ENCODE measurements at regions not wholly inside any gene's neighbourhood (a gene's known extent, or its start where the extent isn't known, plus 50 kb on each side); places are given as distances from the start of the nearest gene placed in this dataset.
"Not testable (repeated sequence)": the region's sequence is repeated elsewhere in the genome, so short reads cannot be mapped to it uniquely, and the experiment has no call there.

DNA sequence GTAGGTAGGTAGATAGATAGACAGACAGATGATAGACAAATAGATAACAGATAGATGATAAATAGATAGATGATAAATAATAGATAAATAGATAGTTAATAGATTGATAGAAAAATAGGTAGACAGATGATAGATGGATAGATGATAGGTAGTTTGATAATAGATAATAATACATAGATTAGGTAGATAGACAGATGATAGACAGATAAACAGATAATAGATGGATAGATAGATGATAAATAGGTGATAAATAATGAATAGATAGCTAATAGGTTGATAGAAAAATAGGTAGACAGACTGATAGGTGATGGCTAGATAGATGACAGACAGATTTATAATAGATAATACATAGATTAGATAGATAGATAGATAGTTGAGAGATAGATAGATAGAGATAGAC lies 350.5 kb upstream of the DPP6 start:
- TF ChIP-seq, protein P1, sequence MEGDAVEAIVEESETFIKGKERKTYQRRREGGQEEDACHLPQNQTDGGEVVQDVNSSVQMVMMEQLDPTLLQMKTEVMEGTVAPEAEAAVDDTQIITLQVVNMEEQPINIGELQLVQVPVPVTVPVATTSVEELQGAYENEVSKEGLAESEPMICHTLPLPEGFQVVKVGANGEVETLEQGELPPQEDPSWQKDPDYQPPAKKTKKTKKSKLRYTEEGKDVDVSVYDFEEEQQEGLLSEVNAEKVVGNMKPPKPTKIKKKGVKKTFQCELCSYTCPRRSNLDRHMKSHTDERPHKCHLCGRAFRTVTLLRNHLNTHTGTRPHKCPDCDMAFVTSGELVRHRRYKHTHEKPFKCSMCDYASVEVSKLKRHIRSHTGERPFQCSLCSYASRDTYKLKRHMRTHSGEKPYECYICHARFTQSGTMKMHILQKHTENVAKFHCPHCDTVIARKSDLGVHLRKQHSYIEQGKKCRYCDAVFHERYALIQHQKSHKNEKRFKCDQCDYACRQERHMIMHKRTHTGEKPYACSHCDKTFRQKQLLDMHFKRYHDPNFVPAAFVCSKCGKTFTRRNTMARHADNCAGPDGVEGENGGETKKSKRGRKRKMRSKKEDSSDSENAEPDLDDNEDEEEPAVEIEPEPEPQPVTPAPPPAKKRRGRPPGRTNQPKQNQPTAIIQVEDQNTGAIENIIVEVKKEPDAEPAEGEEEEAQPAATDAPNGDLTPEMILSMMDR (IDR thresholded peaks at IDR 0.05): no peak
- no peak for TF ChIP-seq POLR2AphosphoS5 (IDR thresholded peaks at IDR 0.05)
- TF ChIP-seq POLR2A (IDR thresholded peaks at IDR 0.05): no peak
- TF ChIP-seq EP300 (IDR thresholded peaks at IDR 0.05; ENCODE audit: low read depth): no peak
- H3K27me3 ChIP-seq: no peaks in the 10 kb centered on the region
- DNase-seq: no peak
- H3K4me1 ChIP-seq: no peaks in the 10 kb centered on the region
- H3K4me3 ChIP-seq: no peak overlapping the region
- H3K9me3 ChIP-seq: no peaks in the 10 kb centered on the region
- intact Hi-C loops (cut with DNase I; ENCODE audit: low total_unique reads) (no loop called here), in situ Hi-C loops (cut with MboI; ENCODE audit: low pct_ligation_motif_present in 1 of 4, low pct_unique_long_range_greater_than_20kb in 1 of 4, low sequenced_read_pairs in 3 of 4) (no loop called here)
- no peaks in the 10 kb centered on the region for H3K36me3 ChIP-seq
- no peak overlapping the region for H3K27ac ChIP-seq

GRCh38 chr7:153723892-153724291 lies 328.3 kb upstream of the DPP6 start:
- in situ Hi-C loops (cut with MboI; ENCODE audit: low pct_ligation_motif_present in 1 of 4, low pct_unique_long_range_greater_than_20kb in 1 of 4, low sequenced_read_pairs in 3 of 4); H3K36me3 ChIP-seq; DNase-seq; intact Hi-C loops (cut with DNase I; ENCODE audit: low total_unique reads); H3K27ac ChIP-seq; H3K4me3 ChIP-seq; H3K27me3 ChIP-seq; H3K9me3 ChIP-seq; H3K4me1 ChIP-seq: not testable (repeated sequence)
- WGBS, 2 donors (ENCODE audit: low coverage in 1 of 2): 57% methylated on average over 1 of the region's 2 CpGs; no CpG with 5 or more reads in 1 of the 2 donors

DNA sequence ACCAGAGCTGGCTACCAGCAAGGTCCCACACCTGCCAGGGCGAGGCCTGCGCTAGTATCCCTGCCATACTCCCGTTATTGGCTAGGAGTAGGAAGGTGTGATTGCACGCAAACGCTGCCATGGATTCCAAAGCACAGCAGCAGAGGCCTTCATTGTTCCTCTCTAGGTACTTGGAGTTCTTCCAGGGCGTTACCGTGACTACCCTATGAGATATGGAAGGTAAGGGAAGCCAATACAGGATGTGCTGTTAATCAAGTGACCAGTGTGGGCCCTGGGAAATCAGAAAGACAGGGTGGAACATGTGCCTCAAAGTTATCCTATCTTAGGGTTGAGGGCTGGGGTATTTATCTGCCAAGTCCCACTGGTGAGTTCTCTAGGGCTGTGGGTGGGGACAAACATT lies 320.7 kb upstream of the DPP6 start:
- H3K27ac ChIP-seq; H3K4me1 ChIP-seq; H3K9me3 ChIP-seq; H3K4me3 ChIP-seq; DNase-seq; H3K36me3 ChIP-seq; in situ Hi-C loops (cut with MboI; ENCODE audit: low pct_ligation_motif_present in 1 of 4, low pct_unique_long_range_greater_than_20kb in 1 of 4, low sequenced_read_pairs in 3 of 4); H3K27me3 ChIP-seq; intact Hi-C loops (cut with DNase I; ENCODE audit: low total_unique reads): not testable (repeated sequence)
- WGBS, 2 donors (ENCODE audit: low coverage in 1 of 2): 77% methylated on average over 4 of the region's 7 CpGs; no CpG with 5 or more reads in 1 of the 2 donors

- H3K27me3 ChIP-seq; H3K27ac ChIP-seq; H3K4me1 ChIP-seq; H3K9me3 ChIP-seq; in situ Hi-C loops (cut with MboI; ENCODE audit: low pct_ligation_motif_present in 1 of 4, low pct_unique_long_range_greater_than_20kb in 1 of 4, low sequenced_read_pairs in 3 of 4); intact Hi-C loops (cut with DNase I; ENCODE audit: low total_unique reads); DNase-seq; H3K4me3 ChIP-seq; H3K36me3 ChIP-seq: not testable (repeated sequence)
- 32 to 53% methylated on average over 2 of the region's 2 CpGs for WGBS, 2 donors (ENCODE audit: low coverage in 1 of 2)
Measured at GRCh38 chr7:153743434-153743833, 308.8 kb upstream of the DPP6 start.

GRCh38 chr7:153747969-153748368 lies 304.2 kb upstream of the DPP6 start:
- peak; percentile 18 for DNase-seq
- H3K27me3 ChIP-seq; H3K36me3 ChIP-seq; H3K4me1 ChIP-seq; in situ Hi-C loops (cut with MboI; ENCODE audit: low pct_ligation_motif_present in 1 of 4, low pct_unique_long_range_greater_than_20kb in 1 of 4, low sequenced_read_pairs in 3 of 4); H3K9me3 ChIP-seq; intact Hi-C loops (cut with DNase I; ENCODE audit: low total_unique reads); H3K4me3 ChIP-seq: not testable (repeated sequence)
- H3K27ac ChIP-seq: peak overlapping the region in 1 of 4 donors; percentile 43
- 61% methylated on average over 15 of the region's 21 CpGs; no CpG with 5 or more reads in 1 of the 2 donors for WGBS, 2 donors (ENCODE audit: low coverage in 1 of 2)

DNA sequence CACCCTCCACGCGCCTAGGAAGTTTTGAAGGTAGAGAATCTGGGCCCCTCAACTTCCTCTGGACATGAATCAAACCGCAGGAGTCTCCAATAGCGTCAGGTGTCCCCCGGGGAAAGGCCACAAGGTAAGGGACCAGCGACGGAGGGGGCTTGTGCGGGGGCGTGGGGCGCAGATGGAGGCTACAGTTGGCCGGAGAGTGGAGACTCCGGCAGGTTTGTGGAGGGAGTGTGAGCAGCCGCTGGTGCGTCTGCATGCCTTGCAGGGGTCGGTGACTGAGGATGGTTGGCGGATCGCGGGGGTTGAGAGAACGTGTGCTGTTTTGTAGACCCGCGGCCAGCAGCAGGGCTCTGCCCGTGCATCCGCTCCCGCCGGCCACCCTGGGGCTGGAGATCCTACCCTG lies 303.3 kb upstream of the DPP6 start:
- in situ Hi-C loops (cut with MboI; ENCODE audit: low pct_ligation_motif_present in 1 of 4, low pct_unique_long_range_greater_than_20kb in 1 of 4, low sequenced_read_pairs in 3 of 4); DNase-seq; H3K27me3 ChIP-seq; H3K9me3 ChIP-seq; H3K4me1 ChIP-seq; intact Hi-C loops (cut with DNase I; ENCODE audit: low total_unique reads); H3K36me3 ChIP-seq: not testable (repeated sequence)
- Histone ChIP-seq H3K27ac (peak overlapping the region in 2 of 4 donors; percentile 12 to 41), H3K4me3 (peak overlapping the region in 3 of 4 donors; percentile 11 to 23 (median 20))
- 34% methylated on average over 13 of the region's 25 CpGs; no CpG with 5 or more reads in 1 of the 2 donors for whole genome bisulfite sequencing, 2 donors (ENCODE audit: low coverage in 1 of 2)

DNA sequence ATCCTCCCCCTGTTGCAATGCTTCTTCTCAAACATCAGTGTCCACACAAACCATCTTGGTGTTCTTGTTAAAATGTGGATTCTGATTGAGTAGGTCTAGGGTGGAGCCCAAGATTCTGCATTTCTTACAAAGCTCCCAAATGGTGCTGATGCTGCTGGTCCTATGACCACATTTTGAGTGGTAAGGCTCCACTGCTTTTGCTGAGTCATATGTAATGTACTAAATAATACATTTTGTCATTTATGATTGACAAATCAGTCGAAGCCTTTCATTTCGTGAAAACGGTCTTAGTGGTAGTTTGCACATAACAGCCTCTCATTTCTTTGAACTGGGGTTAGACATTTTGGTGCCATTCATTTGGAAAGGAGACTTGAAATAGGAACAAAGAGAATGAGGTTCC lies 286.3 kb upstream of the DPP6 start:
- DNase-seq; H3K4me3 ChIP-seq; H3K4me1 ChIP-seq; H3K9me3 ChIP-seq; intact Hi-C loops (cut with DNase I; ENCODE audit: low total_unique reads); H3K27me3 ChIP-seq; in situ Hi-C loops (cut with MboI; ENCODE audit: low pct_ligation_motif_present in 1 of 4, low pct_unique_long_range_greater_than_20kb in 1 of 4, low sequenced_read_pairs in 3 of 4); H3K36me3 ChIP-seq; H3K27ac ChIP-seq: not testable (repeated sequence)
- 87% methylated on average over 3 of the region's 3 CpGs; no CpG with 5 or more reads in 1 of the 2 donors for WGBS, 2 donors (ENCODE audit: low coverage in 1 of 2)

DNA sequence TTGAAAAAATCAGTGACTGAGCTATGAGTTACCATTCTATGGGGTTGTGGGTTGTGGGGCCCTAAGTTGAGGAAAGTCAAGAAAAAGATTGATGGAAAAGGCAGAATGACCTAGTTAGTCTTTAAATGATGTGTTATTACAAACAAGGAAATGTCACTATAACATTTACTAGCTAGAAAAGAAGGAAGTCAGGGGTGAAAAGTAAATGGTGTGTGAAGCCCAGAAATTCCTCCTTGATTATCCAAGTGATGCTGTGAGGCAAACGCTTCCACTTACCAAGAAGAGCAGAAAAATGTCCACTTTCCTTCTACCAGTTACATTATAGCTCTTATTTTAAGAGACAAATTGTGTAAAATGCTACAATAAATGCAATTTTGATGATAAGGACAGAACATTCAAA lies 285.3 kb upstream of the DPP6 start:
- in situ Hi-C loops (cut with MboI; ENCODE audit: low pct_ligation_motif_present in 1 of 4, low pct_unique_long_range_greater_than_20kb in 1 of 4, low sequenced_read_pairs in 3 of 4): not testable (repeated sequence)

More for the DNA sequence above, 285.3 kb upstream of the DPP6 start:
- H3K27ac ChIP-seq; H3K36me3 ChIP-seq; H3K27me3 ChIP-seq; H3K4me1 ChIP-seq; H3K9me3 ChIP-seq; H3K4me3 ChIP-seq; DNase-seq; intact Hi-C loops (cut with DNase I; ENCODE audit: low total_unique reads): not testable (repeated sequence)
- 56 to 75% methylated on average over 1 of the region's 1 CpG for WGBS, 2 donors (ENCODE audit: low coverage in 1 of 2)
